DMS114 treated with DMSO at 0.1 percent for 48 hours (cell line): ENCODE measurements at regions not wholly inside any gene's neighbourhood (a gene's known extent, or its start where the extent isn't known, plus 50 kb on each side); places are given as distances from the start of the nearest gene placed in this dataset.
A peak's percentile ranks its signal among the peaks of the same experiment; 100 is the strongest.
"Not testable (repeated sequence)": the region's sequence is repeated elsewhere in the genome, so short reads cannot be mapped to it uniquely, and the experiment has no call there.

Source experiments
- DNase-seq: peaks from one replicate; lab custom pipeline; 2025; ENCODE audit not compliant: unreplicated experiment; lab: John Stamatoyannopoulos, UW

DNA sequence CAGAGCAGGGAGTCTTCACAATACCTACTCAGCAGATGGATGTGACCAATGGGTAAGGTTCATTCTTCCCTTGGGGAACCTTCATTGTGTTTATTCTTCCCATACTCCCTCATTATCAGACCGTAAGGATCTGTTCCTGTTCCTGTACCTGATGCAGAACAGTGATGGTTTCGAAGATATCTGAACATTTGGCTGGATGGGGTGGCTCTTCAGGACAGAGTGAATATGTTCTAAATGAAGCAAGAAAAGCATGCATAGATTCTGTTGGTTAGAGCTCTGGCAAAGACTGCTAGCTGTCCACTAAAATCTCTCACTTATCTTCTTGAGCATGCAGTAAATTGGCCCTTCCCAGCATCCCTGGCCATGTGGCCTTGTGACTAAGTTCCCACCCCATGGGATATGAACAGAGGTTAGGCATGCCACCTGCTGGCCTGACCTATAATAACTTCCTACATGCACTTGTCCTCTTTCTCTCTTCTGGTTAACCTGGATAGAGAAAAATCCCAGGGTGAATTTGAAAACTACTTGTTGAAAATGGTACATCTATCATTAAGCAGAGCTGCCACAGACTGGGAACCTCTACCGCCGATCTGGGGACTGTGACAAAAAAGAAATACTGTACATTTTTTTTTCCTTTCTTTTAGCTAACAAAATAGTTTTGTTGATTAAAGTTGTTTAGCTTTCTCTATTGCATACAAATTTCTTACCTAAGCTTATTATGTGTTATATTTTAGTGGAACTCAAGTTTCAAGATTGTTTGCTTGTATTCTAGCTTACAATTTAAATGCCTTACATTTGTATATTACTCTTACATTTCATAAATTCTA lies 60.0 kb upstream of the BANK1 start:
- peak; percentile 10 for DNase-seq

DNA sequence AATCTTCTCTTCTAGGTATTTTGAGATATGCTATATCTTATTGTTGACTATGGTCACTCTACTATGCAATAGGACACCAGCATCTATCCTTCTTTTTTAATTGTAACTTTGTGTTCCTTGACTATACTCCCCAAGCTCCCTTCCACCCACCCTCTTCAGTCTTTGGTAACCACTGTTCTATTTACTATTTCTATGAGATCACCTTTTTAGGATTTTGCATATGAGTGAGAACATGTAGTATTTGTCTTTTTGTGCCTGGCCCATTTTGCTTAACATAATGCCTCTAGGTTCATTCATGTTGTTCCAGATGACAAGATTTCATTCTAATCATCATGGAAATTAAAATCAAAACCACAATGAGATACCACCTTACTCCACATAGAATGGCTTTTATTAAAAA lies 63.3 kb upstream of the BANK1 start:
- DNase-seq = no peak

DNA sequence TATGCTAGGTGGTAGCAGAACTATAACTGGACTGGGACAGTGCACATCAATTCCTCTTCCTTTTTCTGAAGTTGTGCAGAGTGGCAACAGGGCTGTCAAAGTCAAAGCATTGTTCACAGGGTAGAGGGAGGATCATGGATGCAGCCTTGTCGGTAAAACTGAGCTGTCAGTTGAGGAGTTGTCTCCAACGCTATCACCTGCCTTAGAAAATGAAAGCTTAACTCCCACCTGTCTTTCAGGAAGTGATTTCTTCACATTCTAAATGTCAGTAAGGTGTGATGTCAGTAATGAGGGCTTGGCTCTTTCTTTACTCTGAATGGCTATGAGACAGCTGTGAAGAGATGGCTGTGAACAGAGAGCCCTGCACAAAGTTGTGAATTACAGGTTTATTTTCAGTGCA lies 66.4 kb upstream of the BANK1 start:
- DNase-seq = no peak

DNA sequence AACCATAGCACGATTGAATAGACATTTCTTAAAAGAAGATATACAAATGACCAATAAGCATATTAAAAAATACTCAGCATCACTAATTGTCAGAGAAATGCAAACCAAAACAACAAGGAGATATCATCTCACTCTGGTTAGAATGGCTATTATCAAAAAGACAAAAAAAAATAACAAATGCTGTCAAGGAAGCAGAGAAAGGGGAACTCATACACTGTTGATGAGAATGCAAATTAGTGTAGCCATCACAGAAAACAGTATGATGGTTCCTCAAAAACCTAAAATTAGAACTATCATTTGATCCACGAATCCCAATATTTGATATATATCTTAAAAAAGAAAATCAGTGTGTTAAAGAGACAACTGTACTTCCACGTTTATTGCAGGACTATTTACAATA lies 71.7 kb upstream of the BANK1 start:
- DNase-seq = no peak

DNA sequence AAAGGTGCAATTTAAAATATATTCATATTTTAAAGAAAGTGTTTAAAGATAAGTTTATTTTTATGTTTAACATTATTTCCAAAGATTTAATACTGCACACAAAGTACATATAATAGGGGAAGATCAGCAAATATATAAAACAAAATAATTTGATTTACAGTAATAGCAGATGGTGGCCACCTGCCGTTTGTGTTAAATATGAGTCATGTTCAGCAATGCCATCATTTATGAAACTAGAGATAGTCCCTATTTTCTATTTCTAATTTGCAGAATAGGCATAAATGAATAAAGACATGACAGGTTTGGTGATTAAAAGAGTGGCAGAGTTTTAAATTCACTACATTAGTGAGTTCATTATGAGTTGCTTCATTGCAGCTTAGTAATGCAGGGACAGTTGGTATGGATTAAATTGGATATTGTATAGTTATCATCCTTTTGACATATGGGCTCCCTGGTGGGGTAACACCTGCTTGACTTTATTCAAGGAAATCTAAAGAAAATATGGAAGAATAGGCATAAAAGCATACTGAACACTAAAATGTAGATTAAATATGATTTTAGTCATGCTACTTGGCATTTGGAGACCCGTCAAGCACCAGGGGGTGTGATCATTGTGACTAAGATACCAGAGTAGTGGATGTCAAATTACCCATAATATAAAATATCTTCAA lies 78.8 kb upstream of the BANK1 start:
- no peak for DNase-seq

DNA sequence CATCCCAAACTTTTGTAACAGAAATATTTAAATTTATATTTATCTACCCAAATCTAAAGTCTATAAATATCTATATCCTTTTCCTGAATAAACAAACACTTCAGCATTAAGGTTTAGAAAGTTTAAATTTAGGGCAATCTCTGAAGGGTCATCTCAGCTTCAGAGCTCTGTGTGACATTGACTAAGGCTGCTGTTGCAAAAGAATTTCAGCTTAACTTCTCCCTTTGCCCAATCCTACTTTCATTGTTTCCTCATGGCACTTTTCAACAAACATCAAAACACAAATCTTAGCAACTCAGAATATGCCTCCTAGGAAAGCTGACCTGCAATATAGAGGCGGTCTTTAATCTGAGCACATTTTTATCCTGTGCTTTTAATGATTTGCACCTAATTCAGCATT lies 79.7 kb upstream of the BANK1 start:
- DNase-seq = no peak

DNA sequence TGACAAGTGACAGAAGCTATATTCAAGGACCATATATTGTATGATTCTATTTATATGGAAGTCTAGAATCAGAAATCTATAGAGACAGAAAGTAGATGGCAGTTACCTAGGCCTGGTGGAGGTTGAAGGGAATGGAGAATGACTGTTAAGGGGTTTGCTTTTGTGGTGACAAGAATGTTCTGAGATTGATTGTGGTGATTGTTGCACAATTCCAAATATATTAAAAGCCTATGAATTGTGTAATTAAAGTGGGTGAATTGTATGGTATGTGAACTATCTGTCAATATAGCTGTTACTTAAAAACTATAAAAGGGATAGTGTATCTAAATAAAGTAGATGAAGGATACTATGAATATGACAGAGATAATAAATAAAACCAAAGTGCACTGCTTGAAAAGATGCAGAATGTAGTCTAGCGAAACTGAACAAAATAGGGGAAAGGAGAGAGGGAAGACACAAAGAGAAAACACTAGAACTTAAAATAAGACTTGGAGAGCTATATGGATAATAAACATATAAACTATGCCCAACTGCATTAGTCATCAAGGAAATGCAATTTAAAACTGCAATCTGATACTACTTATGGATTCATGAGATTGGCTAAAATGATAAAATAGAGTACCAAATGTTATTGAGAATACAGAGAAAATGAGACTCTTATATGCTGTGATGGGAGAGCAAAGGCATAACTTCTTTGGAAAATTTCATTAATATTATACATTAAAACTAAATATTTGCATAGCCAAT lies 82.1 kb upstream of the BANK1 start:
- no peak for DNase-seq

DNA sequence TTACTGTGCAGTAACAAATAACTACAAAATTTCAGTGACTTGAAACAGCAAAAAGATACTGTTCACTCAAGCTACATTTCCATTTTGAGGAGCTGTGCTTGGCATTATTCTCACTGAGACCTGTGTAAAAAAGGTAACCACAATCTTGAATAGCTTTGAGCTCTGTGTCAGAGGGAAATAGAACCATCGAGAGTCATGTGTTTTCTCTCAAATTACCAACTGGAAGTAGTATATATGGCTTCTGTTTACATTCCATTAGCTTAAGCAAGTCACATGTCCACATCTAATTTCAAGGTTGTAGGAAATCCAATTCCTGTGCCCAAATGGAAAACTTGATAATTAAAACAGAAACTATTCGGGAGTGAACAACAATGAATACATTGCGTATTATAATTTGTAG lies 82.9 kb upstream of the BANK1 start:
- DNase-seq = no peak

DNA sequence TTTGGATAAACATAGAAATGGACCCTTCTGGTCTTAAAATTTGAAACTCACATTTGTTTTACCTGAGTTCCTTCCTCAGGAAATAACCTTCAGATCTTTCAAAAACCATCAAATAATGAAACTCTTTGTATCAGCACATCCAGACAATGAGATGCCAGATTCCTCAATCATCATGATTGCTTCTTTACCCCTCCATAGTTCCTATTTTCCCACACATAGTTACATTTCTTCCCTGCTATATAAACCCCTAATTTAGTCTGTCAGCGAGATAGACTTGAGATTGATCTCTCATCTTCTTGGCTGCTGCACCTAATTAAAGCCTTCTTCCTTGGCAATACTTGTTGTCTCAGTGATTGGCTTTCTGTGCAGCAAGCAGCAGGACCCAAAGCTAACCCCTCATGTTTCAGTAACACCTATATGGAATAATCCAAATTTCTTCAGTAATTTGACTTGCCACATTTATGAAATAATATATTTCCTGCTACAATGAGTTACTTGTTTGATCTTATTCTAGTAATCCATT lies 83.9 kb upstream of the BANK1 start:
- DNase-seq = no peak

DNA sequence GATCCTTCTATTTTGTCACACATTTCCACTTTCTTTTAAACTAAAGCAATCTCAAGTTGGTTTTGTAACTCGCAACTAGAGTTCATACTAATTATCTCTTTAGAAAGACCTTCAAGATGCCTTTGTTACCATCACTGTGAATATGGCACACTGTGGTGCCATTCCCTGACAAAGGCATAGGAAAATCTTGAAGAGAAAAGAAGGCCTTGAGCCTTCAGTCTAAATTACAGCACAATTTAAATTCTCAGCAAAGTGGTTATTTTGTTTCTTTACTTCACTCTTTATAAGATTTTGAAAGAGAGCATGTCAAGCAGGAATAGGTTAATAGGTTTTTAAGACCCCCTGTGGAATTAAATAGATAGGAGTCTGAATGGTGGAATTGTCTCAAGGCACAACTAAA lies 89.0 kb upstream of the BANK1 start:
- no peak for DNase-seq

DNA sequence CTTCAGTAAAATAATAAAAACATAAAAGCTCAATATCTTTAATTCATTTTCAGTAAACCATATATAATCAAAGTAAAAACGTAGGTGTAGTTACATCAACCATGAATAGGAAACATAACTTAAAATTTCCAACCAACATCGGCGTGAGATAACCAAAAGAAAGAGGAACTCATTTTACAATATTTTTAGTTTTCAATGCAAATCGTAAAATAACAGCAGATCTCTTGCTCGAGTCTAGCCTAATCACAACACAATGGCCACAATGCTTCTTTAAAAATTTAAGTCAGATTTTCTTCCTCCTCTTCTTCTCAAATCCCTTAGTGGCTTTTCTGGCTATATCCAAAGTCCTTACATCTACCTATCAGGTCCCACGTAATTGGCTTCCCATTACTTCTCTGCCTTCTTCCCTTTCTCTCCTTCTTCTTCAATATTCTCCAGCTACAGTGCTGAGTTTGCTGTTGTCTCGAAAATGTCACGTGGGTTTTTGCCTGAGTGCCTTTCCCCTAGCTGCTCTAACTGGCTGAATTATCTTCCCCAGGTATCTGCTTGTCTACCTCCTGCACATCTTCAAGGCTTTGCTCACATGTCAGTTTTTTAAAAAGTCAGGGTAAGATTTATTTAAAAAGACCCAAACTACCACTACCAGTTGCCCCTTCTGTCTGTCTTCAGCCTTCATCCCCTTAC lies 90.9 kb upstream of the BANK1 start:
- DNase-seq = no peak

DNA sequence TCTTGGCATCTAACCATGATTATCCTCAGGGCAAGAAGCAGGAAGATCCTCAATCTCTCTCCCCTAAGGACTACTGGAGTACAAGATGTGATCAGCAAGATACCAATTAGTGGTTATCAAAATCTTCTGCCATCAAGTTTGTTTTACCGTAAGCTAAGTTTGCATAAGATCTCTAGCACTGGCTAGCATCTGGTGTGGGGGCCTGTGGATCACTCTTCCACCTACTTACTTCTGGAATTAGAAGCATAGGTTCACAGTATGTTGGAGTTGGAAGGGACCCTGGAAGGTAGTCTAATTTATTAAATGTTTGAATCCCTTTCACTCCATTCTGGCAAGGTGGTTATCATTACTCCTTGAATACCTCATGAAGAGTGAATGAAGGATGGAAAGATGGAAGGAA lies 93.3 kb upstream of the BANK1 start:
- no peak for DNase-seq

DNA sequence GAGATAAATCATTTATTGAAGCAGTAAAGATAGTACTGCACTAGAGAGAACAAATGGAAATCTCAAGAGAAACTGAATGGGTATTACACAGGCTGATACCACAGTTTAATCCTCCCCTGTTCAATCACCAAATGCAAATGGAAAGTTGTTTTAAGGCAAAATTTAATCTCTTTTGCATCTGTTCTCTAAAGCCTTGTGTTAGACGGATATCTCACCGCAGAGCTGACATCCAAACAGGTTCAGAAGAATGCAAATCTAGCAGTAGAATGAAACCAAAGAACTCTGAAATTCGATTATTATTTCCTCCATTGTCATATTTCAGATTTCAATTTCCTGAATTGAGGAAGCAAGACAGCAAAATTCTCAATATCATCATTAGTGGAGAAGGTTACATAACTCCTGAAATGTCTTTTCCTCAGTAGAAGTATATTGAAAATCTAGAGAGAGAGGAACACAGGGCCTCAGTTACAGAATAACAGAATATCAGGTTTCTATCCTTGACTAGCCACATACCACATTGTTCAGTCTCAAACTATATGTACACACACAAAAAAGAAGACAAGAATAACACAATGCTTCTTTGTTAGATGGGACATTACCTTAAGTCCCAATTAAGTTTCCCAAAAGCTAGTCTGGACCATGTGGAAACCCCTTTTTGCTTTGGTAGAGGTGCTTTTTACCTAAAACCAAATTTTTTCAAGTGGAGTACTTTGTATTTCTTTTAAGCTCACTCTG lies 94.1 kb upstream of the BANK1 start:
- no peak for DNase-seq

DNA sequence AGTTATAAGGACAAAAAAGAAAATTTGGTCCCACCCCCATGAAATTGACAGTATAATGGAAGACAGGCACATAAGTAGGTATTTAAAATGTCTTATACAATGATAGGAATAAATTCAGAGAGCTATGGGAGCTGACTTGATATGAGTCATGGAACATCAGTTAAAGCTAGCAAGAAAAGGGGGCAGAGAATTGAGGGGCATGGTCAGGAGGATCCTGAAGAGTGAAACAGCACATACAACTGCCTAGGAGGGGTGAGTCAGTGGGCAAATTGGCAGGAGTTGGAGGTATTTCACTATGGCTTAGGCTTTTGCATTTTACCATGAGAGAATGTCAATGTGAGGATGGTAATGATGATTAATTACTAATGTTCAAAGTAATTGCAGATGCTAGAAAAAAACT lies 95.4 kb upstream of the BANK1 start:
- DNase-seq = no peak

DNA sequence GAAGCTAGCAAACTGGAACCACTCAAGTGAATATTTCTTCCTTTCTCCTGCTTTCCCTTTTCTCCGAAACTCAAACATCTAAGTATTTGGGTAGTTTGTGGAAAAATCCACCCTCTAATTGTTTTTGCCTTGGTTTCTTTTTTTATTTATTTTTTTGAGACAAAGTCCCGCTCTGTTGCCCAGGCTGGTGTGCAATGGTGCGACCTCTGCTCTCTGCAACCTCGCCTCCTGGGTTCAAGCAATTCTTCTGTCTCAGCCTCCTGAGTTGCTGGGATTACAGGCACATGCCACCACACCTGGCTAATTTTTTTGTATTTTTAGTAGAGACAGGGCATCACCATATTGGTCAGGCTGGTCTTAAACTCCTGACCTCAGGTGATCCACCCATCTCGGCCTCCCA lies 96.1 kb upstream of the BANK1 start:
- DNase-seq = not testable (repeated sequence)

DNA sequence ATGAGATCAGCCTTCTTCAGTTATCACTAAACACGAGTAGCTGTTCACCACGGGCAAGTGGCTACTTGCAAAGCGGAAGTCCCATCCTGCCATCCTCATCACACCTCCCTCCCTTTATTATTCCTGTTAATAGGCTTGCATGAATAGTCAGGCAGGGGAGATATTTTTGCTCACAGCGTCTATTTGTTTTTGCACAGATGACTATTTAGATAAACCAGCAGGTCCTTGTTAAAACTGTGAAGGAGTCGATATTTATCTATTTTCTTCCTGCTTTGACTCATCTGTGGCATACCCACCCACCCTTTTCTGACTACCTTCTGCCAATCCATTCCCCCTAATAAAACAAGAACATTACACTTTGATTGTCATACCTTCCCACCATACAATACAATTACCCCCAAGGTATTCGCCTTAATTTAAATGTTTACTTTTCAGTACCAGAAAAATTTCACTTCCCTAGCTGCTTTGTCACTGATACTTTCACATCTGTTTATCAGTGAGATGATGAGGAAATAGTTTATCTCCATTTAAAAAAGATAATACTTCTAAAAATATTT lies 96.6 kb upstream of the BANK1 start:
- no peak for DNase-seq

DNA sequence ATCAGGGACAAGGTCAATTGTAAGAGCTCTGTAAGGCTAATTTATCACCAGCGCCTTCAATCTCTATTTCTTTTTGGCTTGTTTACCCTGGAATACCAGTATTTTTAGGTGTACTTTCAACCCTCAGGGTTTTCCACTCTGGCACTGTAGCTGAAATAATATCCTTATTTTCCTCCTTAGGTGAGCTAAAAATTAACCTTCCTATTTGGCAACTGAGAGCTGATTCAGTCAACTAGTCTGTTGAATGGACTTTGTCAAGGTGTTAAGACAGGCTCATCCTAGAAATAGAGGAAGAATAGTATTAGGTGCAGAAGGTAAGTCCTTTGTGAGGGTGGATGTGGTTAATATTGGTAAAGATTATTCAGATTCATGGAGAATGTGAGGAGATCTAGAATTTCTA lies 101.3 kb upstream of the BANK1 start:
- no peak for DNase-seq

DNA sequence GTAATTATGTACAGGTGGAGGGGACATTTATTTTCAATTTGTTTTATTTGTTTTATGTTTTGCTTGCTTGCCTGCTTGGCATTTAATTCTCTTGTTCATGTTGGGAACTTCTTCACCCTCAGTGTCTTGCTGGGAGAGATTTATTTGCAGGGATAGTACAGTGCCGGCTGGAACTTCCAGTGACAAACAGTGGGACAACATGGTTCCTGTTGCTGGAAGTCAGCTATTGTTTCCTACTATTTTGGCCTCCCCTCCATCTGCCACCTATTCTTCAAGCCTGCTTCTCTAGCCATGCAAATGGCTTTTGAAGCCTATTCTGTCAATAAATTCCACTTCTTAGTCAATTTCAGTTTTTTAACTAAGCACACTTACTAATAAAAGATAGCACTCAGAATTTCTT lies 105.4 kb upstream of the BANK1 start:
- no peak for DNase-seq

DNA sequence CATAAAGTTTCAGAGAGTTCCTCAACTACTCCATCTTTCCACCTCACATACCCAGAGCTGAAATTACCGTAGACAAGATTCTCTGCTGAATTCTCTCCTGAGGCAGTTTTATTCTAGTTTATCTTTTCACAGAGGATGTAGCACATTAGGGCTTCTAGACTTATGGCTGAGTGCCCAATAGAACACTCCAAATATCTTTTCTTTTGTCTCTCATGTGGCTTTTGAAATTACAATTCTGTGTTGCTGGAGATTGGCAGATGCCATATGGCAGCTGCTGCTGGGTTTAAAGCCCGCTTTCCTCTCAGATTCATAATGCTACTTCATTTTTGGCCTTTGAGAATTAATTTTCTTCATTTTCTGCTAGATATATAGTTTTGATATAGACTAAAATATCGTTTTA lies 107.6 kb upstream of the BANK1 start:
- DNase-seq = no peak

DNA sequence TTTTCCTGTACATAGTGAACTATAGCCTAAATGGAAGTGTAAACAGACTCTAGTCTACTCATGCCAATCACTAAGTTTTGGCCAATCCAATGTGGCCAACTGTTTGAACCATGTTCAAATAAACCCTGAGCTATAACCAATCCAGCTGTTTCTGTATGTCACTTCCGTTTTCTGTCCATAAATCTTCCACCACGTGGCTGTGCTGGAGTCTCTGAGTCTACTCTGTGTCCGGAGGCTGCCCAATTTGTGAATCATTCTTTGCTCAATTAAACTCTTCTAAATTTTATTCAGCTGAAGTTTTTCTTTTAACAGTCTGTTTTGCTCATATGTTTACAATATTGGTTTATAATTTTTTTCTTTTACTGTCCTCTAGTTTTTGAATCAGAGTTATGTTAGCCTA lies 112.3 kb upstream of the BANK1 start:
- no peak for DNase-seq
